ENCODE measurements at regions not wholly inside any gene's neighbourhood (a gene's known extent, or its start where the extent isn't known, plus 50 kb on each side); places are given as distances from the start of the nearest gene placed in this dataset.

GRCh38 chr2:122799391-122799790 lies 1043.9 kb downstream of the TSN start:
- TF ChIP-seq CTCF (IDR thresholded peaks at IDR 0.05; ENCODE audit: insufficient read depth, low read depth, low read length) (no peak), EZH2 (IDR thresholded peaks at IDR 0.05; ENCODE audit: insufficient read depth, low read length) (no peak)
